ENCODE measurements at regions not wholly inside any gene's neighbourhood (a gene's known extent, or its start where the extent isn't known, plus 50 kb on each side); places are given as distances from the start of the nearest gene placed in this dataset.

GRCh38 chr3:68056556-68056955 is 402.1 kb upstream of the SUCLG2 start:
- TF ChIP-seq REST (IDR thresholded peaks at IDR 0.05; ENCODE audit: insufficient read depth in 1 of 2, low read depth in 2 of 2, low read length in 2 of 2) = no peak
- no peak for TF ChIP-seq FOXP2 (optimal IDR thresholded peaks at IDR 0.05; ENCODE audit: borderline replicate concordance, extremely low read depth, extremely low read length, insufficient read depth)
- TF ChIP-seq POLR2AphosphoS5 (IDR thresholded peaks at IDR 0.05; ENCODE audit: low read depth, low read length) = no peak
- no peak for TF ChIP-seq TAF1 (IDR thresholded peaks at IDR 0.05; ENCODE audit: borderline replicate concordance, insufficient read depth, low read length)
- no peak for TF ChIP-seq SIN3A (IDR thresholded peaks at IDR 0.05; ENCODE audit: borderline replicate concordance, insufficient read depth, low read length)

- TF ChIP-seq FOXP2 (optimal IDR thresholded peaks at IDR 0.05; ENCODE audit: borderline replicate concordance, extremely low read depth, extremely low read length, insufficient read depth) (no peak), SIN3A (IDR thresholded peaks at IDR 0.05; ENCODE audit: borderline replicate concordance, insufficient read depth, low read length) (no peak), TAF1 (IDR thresholded peaks at IDR 0.05; ENCODE audit: borderline replicate concordance, insufficient read depth, low read length) (no peak), POLR2AphosphoS5 (IDR thresholded peaks at IDR 0.05; ENCODE audit: low read depth, low read length) (no peak), REST (IDR thresholded peaks at IDR 0.05; ENCODE audit: insufficient read depth in 1 of 2, low read depth in 2 of 2, low read length in 2 of 2) (no peak)
Observed at GRCh38 chr3:68055215-68055614, 400.8 kb upstream of the SUCLG2 start.

- TF ChIP-seq FOXP2 (optimal IDR thresholded peaks at IDR 0.05; ENCODE audit: borderline replicate concordance, extremely low read depth, extremely low read length, insufficient read depth) (no peak), SIN3A (IDR thresholded peaks at IDR 0.05; ENCODE audit: borderline replicate concordance, insufficient read depth, low read length) (no peak), POLR2AphosphoS5 (IDR thresholded peaks at IDR 0.05; ENCODE audit: low read depth, low read length) (no peak), REST (IDR thresholded peaks at IDR 0.05; ENCODE audit: insufficient read depth in 1 of 2, low read depth in 2 of 2, low read length in 2 of 2) (no peak), TAF1 (IDR thresholded peaks at IDR 0.05; ENCODE audit: borderline replicate concordance, insufficient read depth, low read length) (no peak)
Observed at GRCh38 chr3:68049776-68050175, 395.4 kb upstream of the SUCLG2 start.

GRCh38 chr3:68045976-68046375 is 391.6 kb upstream of the SUCLG2 start:
- TF ChIP-seq SIN3A (IDR thresholded peaks at IDR 0.05; ENCODE audit: borderline replicate concordance, insufficient read depth, low read length) (no peak), FOXP2 (optimal IDR thresholded peaks at IDR 0.05; ENCODE audit: borderline replicate concordance, extremely low read depth, extremely low read length, insufficient read depth) (no peak), POLR2AphosphoS5 (IDR thresholded peaks at IDR 0.05; ENCODE audit: low read depth, low read length) (no peak), REST (IDR thresholded peaks at IDR 0.05; ENCODE audit: insufficient read depth in 1 of 2, low read depth in 2 of 2, low read length in 2 of 2) (no peak), TAF1 (IDR thresholded peaks at IDR 0.05; ENCODE audit: borderline replicate concordance, insufficient read depth, low read length) (no peak)

GRCh38 chr3:68033867-68034266 is 379.5 kb upstream of the SUCLG2 start:
- TF ChIP-seq REST (IDR thresholded peaks at IDR 0.05; ENCODE audit: insufficient read depth in 1 of 2, low read depth in 2 of 2, low read length in 2 of 2) (no peak), POLR2AphosphoS5 (IDR thresholded peaks at IDR 0.05; ENCODE audit: low read depth, low read length) (no peak), FOXP2 (optimal IDR thresholded peaks at IDR 0.05; ENCODE audit: borderline replicate concordance, extremely low read depth, extremely low read length, insufficient read depth) (no peak), SIN3A (IDR thresholded peaks at IDR 0.05; ENCODE audit: borderline replicate concordance, insufficient read depth, low read length) (no peak), TAF1 (IDR thresholded peaks at IDR 0.05; ENCODE audit: borderline replicate concordance, insufficient read depth, low read length) (no peak)
